GF-D8 (cell line): ENCODE measurements at regions not wholly inside any gene's neighbourhood (a gene's known extent, or its start where the extent isn't known, plus 50 kb on each side); places are given as distances from the start of the nearest gene placed in this dataset.

Experiments
- DNase-seq: peaks from one replicate; lab custom pipeline; 2025; lab: John Stamatoyannopoulos, UW

- DNase-seq: no peak
Observed at GRCh38 chr4:153850533-153851280, 61.8 kb upstream of the SFRP2 start.

GRCh38 chr4:153844144-153844543, 55.3 kb upstream of the SFRP2 start:
- no peak for DNase-seq
